Pulmonary artery endothelial cell (primary cell): ENCODE measurements at regions not wholly inside any gene's neighbourhood (a gene's known extent, or its start where the extent isn't known, plus 50 kb on each side); places are given as distances from the start of the nearest gene placed in this dataset.
"Not testable (repeated sequence)": the region's sequence is repeated elsewhere in the genome, so short reads cannot be mapped to it uniquely, and the experiment has no call there.

Experiments
- DNase-seq: peaks from one replicate; pipeline ENCODE4 v3.0.0-alpha.2; 2011; ENCODE audit warnings: low read depth, low spot score

GRCh38 chr6:81138236-81138635, 614.2 kb downstream of the TENT5A start:
- DNase-seq = no peak

- DNase-seq = no peak
Observed at GRCh38 chr6:81130969-81131368, 621.5 kb downstream of the TENT5A start.

- DNase-seq = no peak
Observed at GRCh38 chr6:81130061-81130460, 622.4 kb downstream of the TENT5A start.

- no peak for DNase-seq
Observed at GRCh38 chr6:81128671-81129070, 623.8 kb downstream of the TENT5A start.

GRCh38 chr6:81126150-81126549, 626.3 kb downstream of the TENT5A start:
- no peak for DNase-seq

- DNase-seq = no peak
Observed at GRCh38 chr6:81120280-81120679, 632.2 kb downstream of the TENT5A start.

GRCh38 chr6:81105998-81106397, 646.5 kb downstream of the TENT5A start:
- DNase-seq = no peak

- DNase-seq = no peak
Observed at GRCh38 chr6:81098109-81098814, 654.2 kb downstream of the TENT5A start.

GRCh38 chr6:81096464-81096863, 656.0 kb downstream of the TENT5A start:
- not testable (repeated sequence) for DNase-seq

- no peak for DNase-seq
Observed at GRCh38 chr6:81093051-81093450, 659.4 kb downstream of the TENT5A start.

- DNase-seq = no peak
Observed at GRCh38 chr6:81088145-81088544, 664.3 kb downstream of the TENT5A start.

- no peak for DNase-seq
Observed at GRCh38 chr6:81086991-81087390, 665.5 kb downstream of the TENT5A start.

GRCh38 chr6:81085431-81085790, 667.1 kb downstream of the TENT5A start:
- no peak for DNase-seq

GRCh38 chr6:81084776-81085430, 667.6 kb downstream of the TENT5A start:
- no peak for DNase-seq

- DNase-seq = no peak
Observed at GRCh38 chr6:81075974-81076373, 676.5 kb downstream of the TENT5A start.

GRCh38 chr6:81073318-81073717, 679.2 kb downstream of the TENT5A start:
- no peak for DNase-seq

- DNase-seq = no peak
Observed at GRCh38 chr6:81071121-81071520, 681.4 kb downstream of the TENT5A start.

- DNase-seq = no peak
Observed at GRCh38 chr6:81067057-81067456, 685.4 kb downstream of the TENT5A start.

GRCh38 chr6:81063891-81064290, 688.6 kb downstream of the TENT5A start:
- no peak for DNase-seq

GRCh38 chr6:81054036-81054435, 698.4 kb downstream of the TENT5A start:
- no peak for DNase-seq

GRCh38 chr6:81051952-81052351, 700.5 kb downstream of the TENT5A start:
- no peak for DNase-seq

- no peak for DNase-seq
Observed at GRCh38 chr6:81049425-81050042, 702.9 kb downstream of the TENT5A start.

GRCh38 chr6:81031416-81031815, 721.1 kb downstream of the TENT5A start:
- DNase-seq = no peak
